Breast epithelium (tissue), 3 donors: ENCODE measurements at regions not wholly inside any gene's neighbourhood (a gene's known extent, or its start where the extent isn't known, plus 50 kb on each side); places are given as distances from the start of the nearest gene placed in this dataset.

Experiments used
- POLR2A ChIP-seq: fragments of 450-650 bp; IDR thresholded peaks from one replicate; pipeline ENCODE4 v1.6.1; 2016; ENCODE audit warnings: antibody characterized with exemption, mild to moderate bottlenecking, moderate library complexity
- TF ChIP-seq, protein P1 (sequence below), 3 donors: fragments of 450-650 bp; IDR thresholded peaks; one replicate each; pipeline ENCODE4 v1.5.1; 2016 to 2017; ENCODE audit warnings: antibody characterized with exemption in 3 of 3, mild to moderate bottlenecking in 3 of 3, moderate library complexity in 3 of 3

DNA sequence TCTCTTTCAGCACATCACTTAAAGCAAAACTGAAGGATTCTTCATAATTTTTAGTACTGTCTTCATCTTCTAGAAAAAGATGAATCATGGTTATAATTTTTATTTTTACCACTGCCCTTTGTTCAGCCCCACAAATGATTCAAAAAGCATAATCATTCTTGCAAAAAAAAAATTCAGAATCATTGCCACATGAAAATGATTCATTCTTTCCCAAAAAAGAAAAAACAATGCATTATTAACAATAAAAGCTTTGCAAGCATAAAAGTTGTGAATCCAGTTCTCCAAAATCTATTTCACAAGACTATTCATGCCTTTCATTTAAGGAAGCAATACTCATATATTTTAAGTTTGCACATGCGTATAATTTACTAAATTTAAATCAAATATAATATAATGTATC, 204.8 kb downstream of the RBM43 start:
- TF ChIP-seq POLR2A, result no peak
- TF ChIP-seq, protein P1, sequence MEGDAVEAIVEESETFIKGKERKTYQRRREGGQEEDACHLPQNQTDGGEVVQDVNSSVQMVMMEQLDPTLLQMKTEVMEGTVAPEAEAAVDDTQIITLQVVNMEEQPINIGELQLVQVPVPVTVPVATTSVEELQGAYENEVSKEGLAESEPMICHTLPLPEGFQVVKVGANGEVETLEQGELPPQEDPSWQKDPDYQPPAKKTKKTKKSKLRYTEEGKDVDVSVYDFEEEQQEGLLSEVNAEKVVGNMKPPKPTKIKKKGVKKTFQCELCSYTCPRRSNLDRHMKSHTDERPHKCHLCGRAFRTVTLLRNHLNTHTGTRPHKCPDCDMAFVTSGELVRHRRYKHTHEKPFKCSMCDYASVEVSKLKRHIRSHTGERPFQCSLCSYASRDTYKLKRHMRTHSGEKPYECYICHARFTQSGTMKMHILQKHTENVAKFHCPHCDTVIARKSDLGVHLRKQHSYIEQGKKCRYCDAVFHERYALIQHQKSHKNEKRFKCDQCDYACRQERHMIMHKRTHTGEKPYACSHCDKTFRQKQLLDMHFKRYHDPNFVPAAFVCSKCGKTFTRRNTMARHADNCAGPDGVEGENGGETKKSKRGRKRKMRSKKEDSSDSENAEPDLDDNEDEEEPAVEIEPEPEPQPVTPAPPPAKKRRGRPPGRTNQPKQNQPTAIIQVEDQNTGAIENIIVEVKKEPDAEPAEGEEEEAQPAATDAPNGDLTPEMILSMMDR (IDR thresholded peaks at IDR 0.05), result no peak
